ENCODE measurements at regions not wholly inside any gene's neighbourhood (a gene's known extent, or its start where the extent isn't known, plus 50 kb on each side); places are given as distances from the start of the nearest gene placed in this dataset.

DNA sequence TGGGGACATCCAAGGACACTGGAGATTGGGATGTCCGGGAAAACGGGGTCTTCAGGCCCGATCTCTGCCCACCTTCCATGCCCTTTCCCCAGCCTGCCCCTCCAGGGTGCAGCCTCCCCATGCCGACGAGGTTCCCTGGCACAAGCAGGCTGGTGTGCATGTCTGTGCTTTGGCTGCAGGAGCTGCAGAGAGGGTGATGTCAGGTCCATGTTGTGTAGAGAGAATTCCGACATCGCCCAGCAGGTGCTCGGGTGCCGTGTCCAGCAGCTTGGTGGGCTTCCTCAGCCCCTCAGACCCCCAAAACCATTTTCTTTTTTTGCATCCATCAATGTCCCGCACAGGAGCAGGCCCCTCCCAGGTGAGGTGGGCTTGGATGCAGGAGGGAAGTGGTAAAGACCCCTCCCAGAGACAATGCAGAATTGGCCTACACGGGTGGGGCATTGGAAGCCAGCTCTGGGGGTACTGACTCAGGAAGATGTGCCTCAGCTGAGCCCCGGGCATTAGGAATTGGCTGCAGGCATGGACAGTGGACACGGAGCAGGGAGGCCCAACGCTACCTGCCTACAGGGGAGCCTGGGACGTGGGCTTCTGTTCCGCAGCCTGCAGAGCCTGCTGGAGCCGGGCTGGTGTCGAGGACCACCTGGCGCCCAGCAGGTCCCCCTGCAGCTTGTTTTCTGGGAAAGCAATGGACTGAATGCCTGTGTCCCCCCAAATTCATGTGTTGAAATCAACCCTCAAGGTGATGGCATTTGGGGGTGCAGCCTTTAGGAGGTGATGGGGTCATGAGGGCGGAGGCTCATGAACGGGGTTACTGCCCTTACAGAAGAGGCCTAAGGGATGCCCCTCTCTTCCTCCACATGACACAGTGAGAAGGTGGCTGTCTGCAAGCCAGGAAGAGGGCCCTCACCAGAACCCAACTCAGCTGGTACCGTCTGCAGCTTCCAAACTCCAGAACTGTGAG is 97.5 kb downstream of the METRNL start:
- Mint-ChIP-seq H3K27me3 (no peaks in the 10 kb centered on the region), H3K36me3 (ENCODE audit: insufficient read depth) (no peaks in the 10 kb centered on the region), H3K27ac (ENCODE audit: low read depth) (no peak overlapping the region), H3K4me3 (no peak overlapping the region), H3K9me3 (no peaks in the 10 kb centered on the region), H3K4me1 (peaks cover 6% of the 10 kb centered on the region)
- ATAC-seq (replicated peaks; ENCODE audit: extremely low read depth, poor library complexity, severe bottlenecking): no peak
- no peak for DNase-seq (ENCODE audit: low spot score in 2 of 2)

DNA sequence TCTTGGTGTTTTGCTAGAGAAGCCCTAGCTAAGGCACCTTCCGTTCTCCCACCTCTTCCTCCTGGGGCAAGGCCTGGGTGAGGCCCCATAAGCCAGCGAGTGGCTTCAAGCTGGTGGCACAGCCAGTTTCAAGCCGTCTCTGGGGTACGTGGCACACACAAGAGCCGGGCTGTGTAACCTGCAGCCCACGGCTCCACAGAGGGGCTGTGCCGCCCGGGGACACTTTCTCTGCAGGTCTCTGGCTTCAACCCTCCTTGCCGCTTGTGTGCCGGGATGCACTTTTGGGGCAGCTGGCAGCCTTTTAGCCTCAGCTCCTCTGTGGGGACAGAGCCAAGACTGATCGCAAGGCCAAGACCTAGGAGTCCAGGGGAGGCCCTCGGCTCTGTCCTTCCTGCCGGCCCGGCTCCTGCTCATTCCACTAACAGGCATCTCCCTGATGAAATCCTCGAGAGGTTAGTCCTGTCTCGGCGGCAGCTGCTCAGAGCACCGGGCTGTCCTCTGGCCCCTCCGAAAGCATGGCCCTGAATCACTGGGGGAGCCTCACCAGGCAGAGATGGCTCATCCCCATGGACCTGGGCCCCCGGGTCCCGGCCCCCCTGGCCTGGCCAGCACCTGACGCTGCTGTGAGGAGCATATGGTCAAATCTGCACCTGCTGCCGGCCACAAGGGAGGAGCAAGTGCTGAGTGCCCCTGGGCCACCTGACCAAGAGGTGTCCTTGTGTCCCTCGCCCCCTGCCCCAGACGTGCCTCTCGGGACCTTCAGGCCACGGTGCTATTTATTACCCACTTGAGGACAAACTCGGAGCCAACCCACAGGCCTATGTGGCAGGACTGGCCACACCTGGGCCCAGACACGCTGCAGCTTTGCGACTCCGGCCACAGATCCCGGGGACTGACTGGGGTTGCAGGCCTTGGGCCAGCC is 98.5 kb downstream of the METRNL start:
- H3K4me3 Mint-ChIP-seq: no peak overlapping the region
- peaks cover 6% of the 10 kb centered on the region for H3K4me1 Mint-ChIP-seq
- H3K36me3 Mint-ChIP-seq (ENCODE audit: insufficient read depth): no peaks in the 10 kb centered on the region
- H3K9me3 Mint-ChIP-seq: no peaks in the 10 kb centered on the region
- H3K27me3 Mint-ChIP-seq: no peaks in the 10 kb centered on the region
- ATAC-seq (replicated peaks; ENCODE audit: extremely low read depth, poor library complexity, severe bottlenecking) (no peak), DNase-seq (ENCODE audit: low spot score in 2 of 2) (no peak)
- H3K27ac Mint-ChIP-seq (ENCODE audit: low read depth): no peak overlapping the region

DNA sequence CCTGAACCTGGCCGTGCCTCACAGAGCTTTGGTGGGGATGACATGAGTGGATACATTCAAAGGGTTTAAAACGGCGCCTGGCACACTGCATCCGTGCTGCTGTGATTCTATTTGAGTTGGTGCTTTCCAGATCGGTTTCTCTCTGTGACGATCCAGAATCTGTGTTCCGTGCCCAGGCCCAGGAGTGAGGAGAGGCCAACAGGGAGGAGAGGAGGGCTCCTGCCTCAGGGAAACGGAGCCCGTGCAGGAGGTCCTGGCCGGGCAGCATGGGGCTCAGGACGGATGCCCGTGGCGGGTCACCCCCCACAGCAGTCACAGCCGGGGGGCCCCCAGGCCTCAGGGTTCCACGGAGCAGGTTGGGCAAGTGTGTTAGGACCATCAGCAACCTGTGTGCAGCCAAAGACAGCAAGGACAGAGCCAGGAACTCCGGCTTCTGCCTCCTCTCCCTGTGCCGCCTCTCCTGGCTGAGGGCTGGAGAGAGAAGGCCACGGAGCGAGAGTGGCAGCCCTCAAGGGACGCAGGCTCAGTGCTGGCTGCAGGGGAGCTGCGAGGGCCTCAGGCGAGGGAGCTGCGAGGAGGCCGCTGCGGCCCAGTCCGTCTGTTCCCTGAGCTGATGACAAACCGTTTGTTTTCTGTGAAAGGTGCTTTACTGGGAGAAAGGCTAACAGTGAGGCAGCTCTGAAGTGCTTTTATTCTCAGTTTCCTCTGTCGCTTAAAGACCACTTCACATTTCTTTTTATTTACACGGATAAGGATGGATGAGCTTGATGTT is 99.3 kb downstream of the METRNL start:
- no peak for ATAC-seq (replicated peaks; ENCODE audit: extremely low read depth, poor library complexity, severe bottlenecking)
- Mint-ChIP-seq H3K36me3 (ENCODE audit: insufficient read depth) (no peaks in the 10 kb centered on the region), H3K9me3 (no peaks in the 10 kb centered on the region), H3K4me1 (peaks cover 6% of the 10 kb centered on the region), H3K27me3 (no peaks in the 10 kb centered on the region), H3K27ac (ENCODE audit: low read depth) (no peak overlapping the region), H3K4me3 (no peak overlapping the region)
- DNase-seq (ENCODE audit: low spot score in 2 of 2): no peak

DNA sequence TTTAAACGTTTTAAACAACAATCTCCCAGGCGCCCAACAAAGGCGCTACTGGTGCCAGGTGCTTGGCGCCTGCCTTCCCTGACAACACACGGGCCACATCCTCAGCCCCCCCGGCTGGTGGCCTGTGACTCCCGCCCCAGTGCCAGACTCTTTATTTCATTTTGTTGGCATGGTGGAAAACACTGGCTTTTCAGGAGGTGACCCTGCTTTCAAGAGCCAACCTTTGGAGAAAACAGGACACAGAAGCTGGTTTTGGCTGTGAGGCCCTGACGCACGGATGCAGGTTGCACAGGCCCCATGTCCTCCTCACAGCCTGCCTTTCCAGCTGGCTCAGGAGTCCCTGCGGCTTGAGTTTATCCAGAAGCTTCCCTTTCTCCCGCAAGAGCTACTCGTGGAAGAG is 100.0 kb downstream of the METRNL start:
- Mint-ChIP-seq H3K27ac (ENCODE audit: low read depth) (no peak overlapping the region), H3K36me3 (ENCODE audit: insufficient read depth) (no peaks in the 10 kb centered on the region), H3K4me1 (peaks cover 6% of the 10 kb centered on the region), H3K9me3 (no peaks in the 10 kb centered on the region), H3K27me3 (no peaks in the 10 kb centered on the region), H3K4me3 (no peak overlapping the region)
- ATAC-seq (replicated peaks; ENCODE audit: extremely low read depth, poor library complexity, severe bottlenecking) (no peak), DNase-seq (ENCODE audit: low spot score in 2 of 2) (no peak)

DNA sequence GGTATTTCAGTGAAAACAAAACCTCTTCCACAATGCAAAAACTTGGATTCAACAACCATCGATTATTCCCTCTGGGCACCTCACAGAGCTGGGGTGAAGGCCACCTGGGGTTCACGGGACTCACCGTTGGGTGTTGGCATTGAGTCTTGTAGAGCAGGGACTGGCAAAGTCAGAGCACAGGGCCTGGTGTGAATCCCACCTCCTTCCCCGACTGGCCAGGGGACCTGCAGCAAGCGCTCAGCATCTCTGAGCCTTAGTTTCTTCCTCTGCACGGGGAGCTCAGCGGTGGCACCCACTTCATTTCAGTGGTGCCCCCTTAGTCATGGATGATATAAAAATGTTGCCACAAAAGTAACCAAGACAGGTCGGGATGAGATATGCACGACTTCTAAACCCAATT is 100.4 kb downstream of the METRNL start:
- peaks cover 1% of the 10 kb centered on the region for H3K36me3 Mint-ChIP-seq (ENCODE audit: insufficient read depth)
- no peak overlapping the region for H3K4me3 Mint-ChIP-seq
- DNase-seq (ENCODE audit: low spot score in 2 of 2): no peak
- peaks cover 6% of the 10 kb centered on the region for H3K4me1 Mint-ChIP-seq
- H3K9me3 Mint-ChIP-seq: no peaks in the 10 kb centered on the region
- H3K27me3 Mint-ChIP-seq: no peaks in the 10 kb centered on the region
- no peak for ATAC-seq (replicated peaks; ENCODE audit: extremely low read depth, poor library complexity, severe bottlenecking)
- no peak overlapping the region for H3K27ac Mint-ChIP-seq (ENCODE audit: low read depth)

DNA sequence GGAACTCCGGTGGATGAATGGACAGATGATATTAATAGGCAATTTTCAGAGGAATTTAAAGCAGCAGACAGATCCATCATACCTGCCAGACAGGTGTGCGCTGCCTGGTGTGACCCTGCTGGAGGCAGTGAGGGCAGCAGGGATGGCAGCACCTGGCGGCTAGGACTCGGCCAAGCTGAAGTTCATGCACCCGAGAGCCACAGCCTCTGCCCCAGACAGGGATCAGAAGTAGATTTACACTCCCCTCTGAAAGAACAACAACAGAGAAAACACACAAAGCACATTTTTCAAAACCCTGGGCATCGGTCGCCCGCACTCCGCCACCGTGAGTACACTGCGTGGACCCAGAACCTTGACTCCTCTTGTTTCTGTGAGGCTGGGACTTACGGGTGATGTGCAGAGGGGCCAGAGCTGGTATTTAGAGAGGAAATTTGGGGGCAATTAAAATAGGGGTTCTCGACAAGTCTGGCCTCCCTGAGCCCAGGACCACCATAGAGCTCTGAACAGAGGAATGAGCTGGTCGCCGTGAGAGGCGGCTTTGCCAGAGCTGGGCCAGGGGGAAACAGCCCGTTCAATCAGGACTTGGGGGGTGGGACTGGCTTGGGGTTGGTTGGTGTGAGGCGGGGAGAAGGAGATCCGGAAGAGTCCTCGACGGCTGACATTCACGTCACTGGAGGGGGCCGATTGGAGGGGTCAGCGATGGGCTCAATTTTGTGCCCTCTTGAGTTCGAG is 101.0 kb downstream of the METRNL start:
- Mint-ChIP-seq H3K27ac (ENCODE audit: low read depth) (no peak overlapping the region), H3K4me3 (no peak overlapping the region), H3K27me3 (no peaks in the 10 kb centered on the region), H3K9me3 (no peaks in the 10 kb centered on the region), H3K4me1 (peaks cover 6% of the 10 kb centered on the region), H3K36me3 (ENCODE audit: insufficient read depth) (peaks cover 1% of the 10 kb centered on the region)
- ATAC-seq (replicated peaks; ENCODE audit: extremely low read depth, poor library complexity, severe bottlenecking): no peak
- DNase-seq (ENCODE audit: low spot score in 2 of 2): no peak

DNA sequence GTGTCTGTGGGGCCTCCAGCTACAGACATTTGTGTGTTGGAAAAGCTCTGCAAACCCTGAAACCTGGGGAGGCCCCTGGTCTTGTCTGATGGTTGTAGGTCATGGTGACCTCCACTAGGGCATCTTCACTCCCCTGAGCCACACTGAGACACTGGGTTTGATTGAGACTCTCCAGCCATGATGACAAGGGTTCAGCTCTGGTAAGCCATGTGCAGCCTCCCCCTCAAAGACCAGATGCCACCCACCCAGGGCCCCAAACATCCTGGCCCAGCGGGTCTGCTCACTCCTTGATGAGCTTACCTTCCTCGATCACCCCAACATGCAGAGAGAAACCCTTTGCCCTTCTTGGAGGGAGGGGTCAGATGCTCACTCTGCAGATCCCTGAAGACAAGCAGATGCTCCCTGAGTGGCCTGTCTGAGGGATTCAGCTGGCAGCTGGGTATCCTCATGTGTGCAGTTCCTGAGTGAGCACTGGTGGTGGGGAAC is 101.6 kb downstream of the METRNL start:
- Mint-ChIP-seq H3K27ac (ENCODE audit: low read depth) (no peak overlapping the region), H3K4me3 (no peak overlapping the region), H3K9me3 (no peaks in the 10 kb centered on the region), H3K36me3 (ENCODE audit: insufficient read depth) (peaks cover 1% of the 10 kb centered on the region), H3K27me3 (no peaks in the 10 kb centered on the region), H3K4me1 (peaks cover 4% of the 10 kb centered on the region)
- ATAC-seq (replicated peaks; ENCODE audit: extremely low read depth, poor library complexity, severe bottlenecking): no peak
- DNase-seq (ENCODE audit: low spot score in 2 of 2): no peak

DNA sequence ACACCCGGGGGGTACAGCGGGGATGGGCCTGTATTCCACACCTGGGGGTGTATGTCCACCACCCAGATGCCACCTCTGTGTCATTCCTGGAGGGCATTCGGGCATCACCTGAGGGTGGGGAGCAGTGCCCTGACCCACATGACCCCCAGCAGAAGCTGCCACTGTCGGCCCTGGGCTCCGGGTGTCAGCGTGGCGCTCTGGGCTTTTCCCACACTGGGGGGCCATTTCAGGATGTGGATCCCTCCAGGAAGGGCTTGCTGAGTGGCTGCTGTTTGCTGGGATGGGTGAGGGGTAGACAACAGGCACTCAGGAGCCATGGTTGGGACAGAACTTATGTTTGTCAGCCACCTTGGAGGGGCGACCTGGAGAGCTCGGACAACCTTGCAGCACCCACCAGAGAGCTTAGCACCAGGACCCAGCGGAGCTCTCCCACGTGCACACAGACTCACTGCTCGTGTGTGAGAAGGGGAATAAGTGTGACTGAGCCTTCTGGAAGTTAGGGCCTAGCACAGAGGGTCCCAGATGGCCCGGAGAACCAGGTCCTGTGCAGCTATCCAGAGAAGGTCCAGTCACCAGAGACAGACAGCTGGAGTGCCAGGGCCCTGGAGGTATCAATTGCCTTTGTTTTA is 102.7 kb downstream of the METRNL start:
- Mint-ChIP-seq H3K36me3 (ENCODE audit: insufficient read depth) (peaks cover 1% of the 10 kb centered on the region), H3K4me1 (no peaks in the 10 kb centered on the region), H3K4me3 (no peak overlapping the region), H3K27me3 (no peaks in the 10 kb centered on the region), H3K9me3 (no peaks in the 10 kb centered on the region), H3K27ac (ENCODE audit: low read depth) (no peak overlapping the region)
- no peak for ATAC-seq (replicated peaks; ENCODE audit: extremely low read depth, poor library complexity, severe bottlenecking)
- DNase-seq (ENCODE audit: low spot score in 2 of 2): no peak

DNA sequence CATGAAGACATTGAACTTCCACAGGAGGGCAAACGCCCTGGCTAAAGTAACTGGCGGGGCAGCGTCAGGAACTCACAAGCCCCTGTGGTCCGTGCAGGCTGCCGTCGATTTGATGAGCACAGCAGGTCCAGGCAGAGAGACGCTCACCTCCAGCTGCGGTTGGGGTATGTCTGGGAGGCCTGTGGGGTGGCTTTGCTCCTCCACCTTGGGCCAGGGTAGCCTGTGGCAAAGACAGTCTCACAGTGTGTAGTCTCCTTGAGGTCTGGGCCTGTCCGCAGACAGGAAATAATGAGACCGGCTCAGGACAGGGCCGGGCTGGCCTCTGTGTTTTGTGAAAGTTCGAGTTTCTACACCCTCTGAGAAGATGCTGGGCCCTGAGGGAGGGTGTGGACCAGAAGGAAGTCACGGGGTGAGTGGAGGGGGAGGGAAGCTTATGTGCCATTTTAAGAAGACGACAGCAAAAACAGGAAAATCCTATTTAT is 103.3 kb downstream of the METRNL start:
- Mint-ChIP-seq H3K4me1 (no peaks in the 10 kb centered on the region), H3K36me3 (ENCODE audit: insufficient read depth) (peaks cover 1% of the 10 kb centered on the region), H3K4me3 (no peak overlapping the region), H3K27ac (ENCODE audit: low read depth) (no peak overlapping the region), H3K9me3 (no peaks in the 10 kb centered on the region), H3K27me3 (no peaks in the 10 kb centered on the region)
- DNase-seq (ENCODE audit: low spot score in 2 of 2): no peak
- ATAC-seq (replicated peaks; ENCODE audit: extremely low read depth, poor library complexity, severe bottlenecking): no peak

DNA sequence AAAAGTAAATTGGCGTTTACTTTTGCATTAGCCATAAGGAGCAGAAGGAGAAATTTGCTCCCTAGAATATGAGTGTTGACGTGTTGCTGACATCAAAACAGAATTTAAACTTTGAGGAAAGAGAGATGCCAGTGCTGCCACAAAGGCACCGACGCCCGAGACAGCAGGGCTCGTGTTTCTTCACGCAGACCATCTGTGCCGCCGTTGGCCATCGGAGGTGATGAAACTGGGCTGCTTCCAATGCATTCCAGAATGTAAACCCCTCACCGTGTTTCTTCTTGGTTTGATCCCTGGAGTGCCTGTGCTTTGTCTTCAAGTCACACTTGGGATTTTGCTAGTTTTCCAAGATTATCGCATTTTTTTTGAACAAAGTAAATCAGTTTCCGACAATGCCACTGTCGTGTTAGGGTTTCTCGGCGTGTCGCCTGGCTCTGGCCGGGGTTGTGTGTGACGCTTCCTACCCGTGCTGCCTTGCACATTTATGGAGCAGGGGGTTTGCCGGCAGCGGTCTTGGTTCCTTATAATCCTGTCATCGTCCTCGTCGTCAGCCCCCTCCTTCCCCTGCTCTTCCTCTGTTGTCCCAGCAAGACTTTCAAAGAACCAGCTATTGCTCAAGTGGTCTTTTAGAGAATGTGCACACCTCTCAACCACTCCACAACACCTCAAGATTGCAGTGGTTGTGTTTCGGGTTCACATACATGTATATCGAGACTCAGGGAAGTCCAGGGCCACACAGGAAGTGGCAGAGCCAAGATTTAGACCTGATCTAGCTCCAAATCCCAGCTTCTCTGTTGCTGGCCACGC is 103.9 kb downstream of the METRNL start:
- H3K9me3 Mint-ChIP-seq: no peaks in the 10 kb centered on the region
- no peaks in the 10 kb centered on the region for H3K27me3 Mint-ChIP-seq
- no peak overlapping the region for H3K4me3 Mint-ChIP-seq
- ATAC-seq (replicated peaks; ENCODE audit: extremely low read depth, poor library complexity, severe bottlenecking) (no peak), DNase-seq (ENCODE audit: low spot score in 2 of 2) (no peak)
- peaks cover 1% of the 10 kb centered on the region for H3K36me3 Mint-ChIP-seq (ENCODE audit: insufficient read depth)
- no peaks in the 10 kb centered on the region for H3K4me1 Mint-ChIP-seq
- no peak overlapping the region for H3K27ac Mint-ChIP-seq (ENCODE audit: low read depth)
